ENCODE measurements at regions not wholly inside any gene's neighbourhood (a gene's known extent, or its start where the extent isn't known, plus 50 kb on each side); places are given as distances from the start of the nearest gene placed in this dataset.
"Not testable (repeated sequence)": the region's sequence is repeated elsewhere in the genome, so short reads cannot be mapped to it uniquely, and the experiment has no call there.

- H3K4me1 ChIP-seq (ENCODE audit: insufficient read depth, low read length) = peaks cover 10% of the 10 kb centered on the region; the same call in 1 of the 2 replicates
- no peak overlapping the region for H3K27ac ChIP-seq (ENCODE audit: low read depth, low read length)
- peaks cover 3% of the 10 kb centered on the region; the same call in 1 of the 2 replicates for H3K27me3 ChIP-seq (ENCODE audit: insufficient read depth, low read length)
- no peaks in the 10 kb centered on the region for H3K9me3 ChIP-seq (ENCODE audit: insufficient read depth, low read depth, low read length)
- H3K9ac ChIP-seq (ENCODE audit: low read depth, low read length) = no peak overlapping the region
- no peaks in the 10 kb centered on the region for H3K36me3 ChIP-seq (ENCODE audit: insufficient read depth, low read length)
- no peak overlapping the region for H3K4me3 ChIP-seq (ENCODE audit: low read length)
- 67% methylated on average over 3 of the region's 3 CpGs for WGBS
Measured at GRCh38 chr6:119727504-119728219, 378.1 kb upstream of the MAN1A1 start.

- not testable (repeated sequence) for H3K4me3 ChIP-seq (ENCODE audit: low read length); H3K27ac ChIP-seq (ENCODE audit: low read depth, low read length); H3K9me3 ChIP-seq (ENCODE audit: insufficient read depth, low read depth, low read length); H3K4me1 ChIP-seq (ENCODE audit: insufficient read depth, low read length); H3K9ac ChIP-seq (ENCODE audit: low read depth, low read length); H3K36me3 ChIP-seq (ENCODE audit: insufficient read depth, low read length); H3K27me3 ChIP-seq (ENCODE audit: insufficient read depth, low read length)
Measured at GRCh38 chr6:119726912-119727311, 377.4 kb upstream of the MAN1A1 start.

GRCh38 chr6:119726086-119726485 is 376.5 kb upstream of the MAN1A1 start:
- no peak overlapping the region for H3K27ac ChIP-seq (ENCODE audit: low read depth, low read length)
- no peaks in the 10 kb centered on the region for H3K36me3 ChIP-seq (ENCODE audit: insufficient read depth, low read length)
- 90% methylated on average over 4 of the region's 4 CpGs for WGBS
- no peaks in the 10 kb centered on the region for H3K9me3 ChIP-seq (ENCODE audit: insufficient read depth, low read depth, low read length)
- H3K4me3 ChIP-seq (ENCODE audit: low read length) = no peak overlapping the region
- H3K4me1 ChIP-seq (ENCODE audit: insufficient read depth, low read length) = peaks cover 10% of the 10 kb centered on the region; the same call in 1 of the 2 replicates
- peaks cover 3% of the 10 kb centered on the region; the same call in 1 of the 2 replicates for H3K27me3 ChIP-seq (ENCODE audit: insufficient read depth, low read length)
- no peak overlapping the region for H3K9ac ChIP-seq (ENCODE audit: low read depth, low read length)

DNA sequence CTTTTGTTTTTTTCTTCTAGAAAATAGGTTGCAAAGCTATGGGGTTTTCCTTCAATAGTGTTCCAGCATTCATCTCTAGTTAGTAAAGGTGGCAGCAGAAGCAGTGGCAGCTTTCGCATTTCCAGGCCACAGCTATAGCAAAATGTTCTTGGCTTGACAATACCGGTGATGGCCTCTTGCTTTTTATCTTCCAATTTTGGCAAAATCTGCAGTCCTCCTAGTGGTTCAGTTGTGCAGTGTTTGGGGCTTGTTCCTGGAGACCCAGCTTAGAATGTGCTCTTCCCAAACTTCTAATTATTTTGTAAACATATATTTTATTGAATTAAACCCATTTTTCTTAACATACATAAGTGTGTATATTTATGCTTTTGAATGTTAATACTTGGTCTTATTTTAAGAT is 370.6 kb upstream of the MAN1A1 start:
- Histone ChIP-seq H3K9me3 (ENCODE audit: insufficient read depth, low read depth, low read length) (no peaks in the 10 kb centered on the region), H3K9ac (ENCODE audit: low read depth, low read length) (no peak overlapping the region), H3K27ac (ENCODE audit: low read depth, low read length) (no peak overlapping the region), H3K27me3 (ENCODE audit: insufficient read depth, low read length) (no peaks in the 10 kb centered on the region; the same call in 1 of the 2 replicates), H3K4me3 (ENCODE audit: low read length) (no peak overlapping the region), H3K4me1 (ENCODE audit: insufficient read depth, low read length) (0 out of 2 replicates have a peak, but pooled peaks cover 4% of the 10 kb centered on the region), H3K36me3 (ENCODE audit: insufficient read depth, low read length) (no peaks in the 10 kb centered on the region)
- 93% methylated on average over 2 of the region's 2 CpGs for WGBS

DNA sequence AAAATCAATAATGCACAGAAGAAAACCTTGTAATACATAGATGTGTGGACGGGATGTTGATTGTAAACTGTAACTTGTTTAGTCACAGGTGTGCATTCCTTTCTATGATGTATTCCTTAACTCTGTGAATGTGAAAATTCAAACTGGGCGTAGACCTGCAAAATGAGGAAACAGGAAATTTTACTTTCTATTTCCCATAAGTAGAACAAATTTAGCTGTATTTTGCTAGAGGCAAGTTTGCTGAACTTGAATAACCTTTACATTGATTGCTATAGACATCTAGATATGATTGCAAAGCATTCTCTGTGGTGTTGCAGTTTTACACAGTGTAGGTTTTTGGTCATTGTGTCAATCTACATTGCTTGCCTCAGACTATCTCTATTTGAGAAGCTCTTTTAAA is 368.4 kb upstream of the MAN1A1 start:
- WGBS = 100% methylated on average over 1 of the region's 2 CpGs
- H3K27me3 ChIP-seq (ENCODE audit: insufficient read depth, low read length) = no peaks in the 10 kb centered on the region

GRCh38 chr6:119716668-119717270 is 367.2 kb upstream of the MAN1A1 start:
- H3K4me1 ChIP-seq (ENCODE audit: insufficient read depth, low read length) = peaks cover 4% of the 10 kb centered on the region; the same call in 1 of the 2 replicates
- no peaks in the 10 kb centered on the region for H3K27me3 ChIP-seq (ENCODE audit: insufficient read depth, low read length)
- WGBS = 87% methylated on average over 2 of the region's 2 CpGs
- no peaks in the 10 kb centered on the region for H3K9me3 ChIP-seq (ENCODE audit: insufficient read depth, low read depth, low read length)
- no peak overlapping the region for H3K27ac ChIP-seq (ENCODE audit: low read depth, low read length)
- no peak overlapping the region for H3K4me3 ChIP-seq (ENCODE audit: low read length)
- no peak overlapping the region for H3K9ac ChIP-seq (ENCODE audit: low read depth, low read length)
- no peaks in the 10 kb centered on the region for H3K36me3 ChIP-seq (ENCODE audit: insufficient read depth, low read length)

More for the DNA sequence above, 368.4 kb upstream of the MAN1A1 start:
- H3K36me3 ChIP-seq (ENCODE audit: insufficient read depth, low read length) = no peaks in the 10 kb centered on the region
- H3K9me3 ChIP-seq (ENCODE audit: insufficient read depth, low read depth, low read length) = no peaks in the 10 kb centered on the region
- H3K4me3 ChIP-seq (ENCODE audit: low read length) = no peak overlapping the region
- H3K4me1 ChIP-seq (ENCODE audit: insufficient read depth, low read length) = peaks cover 4% of the 10 kb centered on the region; the same call in 1 of the 2 replicates
- no peak overlapping the region for H3K27ac ChIP-seq (ENCODE audit: low read depth, low read length)
- no peak overlapping the region for H3K9ac ChIP-seq (ENCODE audit: low read depth, low read length)

DNA sequence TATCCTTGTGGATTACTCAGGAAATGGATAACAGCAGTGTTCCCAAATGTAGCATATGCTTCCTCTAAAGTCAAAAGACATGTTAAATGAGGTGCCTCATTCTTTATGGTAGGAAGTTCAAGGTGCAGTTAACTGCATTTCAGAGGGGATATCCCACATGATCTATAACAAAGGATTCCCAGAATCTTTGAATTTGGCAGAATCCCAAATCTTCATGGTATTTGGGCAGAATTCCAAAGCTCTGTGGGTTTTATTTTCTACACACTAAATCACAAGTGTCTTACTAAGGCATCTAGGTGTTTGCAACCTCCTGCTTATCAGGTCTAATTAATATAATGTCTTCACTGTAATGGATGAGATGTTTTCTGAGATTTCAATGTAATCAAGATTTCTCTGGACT is 364.3 kb upstream of the MAN1A1 start:
- Histone ChIP-seq H3K9me3 (ENCODE audit: insufficient read depth, low read depth, low read length) (no peaks in the 10 kb centered on the region), H3K27ac (ENCODE audit: low read depth, low read length) (no peak overlapping the region), H3K36me3 (ENCODE audit: insufficient read depth, low read length) (no peaks in the 10 kb centered on the region), H3K4me1 (ENCODE audit: insufficient read depth, low read length) (peaks cover 4% of the 10 kb centered on the region; the same call in 1 of the 2 replicates), H3K27me3 (ENCODE audit: insufficient read depth, low read length) (no peaks in the 10 kb centered on the region), H3K9ac (ENCODE audit: low read depth, low read length) (no peak overlapping the region), H3K4me3 (ENCODE audit: low read length) (no peak overlapping the region)

- no peaks in the 10 kb centered on the region for H3K27me3 ChIP-seq (ENCODE audit: insufficient read depth, low read length)
- H3K9me3 ChIP-seq (ENCODE audit: insufficient read depth, low read depth, low read length) = no peaks in the 10 kb centered on the region
- H3K4me3 ChIP-seq (ENCODE audit: low read length) = no peak overlapping the region
- no peak overlapping the region for H3K9ac ChIP-seq (ENCODE audit: low read depth, low read length)
- H3K27ac ChIP-seq (ENCODE audit: low read depth, low read length) = no peak overlapping the region
- WGBS = 91% methylated on average over 1 of the region's 1 CpG
- H3K4me1 ChIP-seq (ENCODE audit: insufficient read depth, low read length) = peaks cover 3% of the 10 kb centered on the region; the same call in 1 of the 2 replicates
- H3K36me3 ChIP-seq (ENCODE audit: insufficient read depth, low read length) = no peaks in the 10 kb centered on the region
Measured at GRCh38 chr6:119686644-119687043, 337.1 kb upstream of the MAN1A1 start.

GRCh38 chr6:119686240-119686639 is 336.7 kb upstream of the MAN1A1 start:
- no peak overlapping the region for H3K9ac ChIP-seq (ENCODE audit: low read depth, low read length)
- peaks cover 3% of the 10 kb centered on the region; the same call in 1 of the 2 replicates for H3K4me1 ChIP-seq (ENCODE audit: insufficient read depth, low read length)
- no peaks in the 10 kb centered on the region for H3K36me3 ChIP-seq (ENCODE audit: insufficient read depth, low read length)
- no peaks in the 10 kb centered on the region for H3K9me3 ChIP-seq (ENCODE audit: insufficient read depth, low read depth, low read length)
- no peaks in the 10 kb centered on the region for H3K27me3 ChIP-seq (ENCODE audit: insufficient read depth, low read length)
- no peak overlapping the region for H3K27ac ChIP-seq (ENCODE audit: low read depth, low read length)
- no peak overlapping the region for H3K4me3 ChIP-seq (ENCODE audit: low read length)

GRCh38 chr6:119683671-119684070 is 334.1 kb upstream of the MAN1A1 start:
- Histone ChIP-seq H3K36me3 (ENCODE audit: insufficient read depth, low read length) (no peaks in the 10 kb centered on the region), H3K4me1 (ENCODE audit: insufficient read depth, low read length) (peaks cover 3% of the 10 kb centered on the region; the same call in 1 of the 2 replicates), H3K9me3 (ENCODE audit: insufficient read depth, low read depth, low read length) (no peaks in the 10 kb centered on the region), H3K27me3 (ENCODE audit: insufficient read depth, low read length) (no peaks in the 10 kb centered on the region), H3K9ac (ENCODE audit: low read depth, low read length) (no peak overlapping the region), H3K27ac (ENCODE audit: low read depth, low read length) (no peak overlapping the region), H3K4me3 (ENCODE audit: low read length) (no peak overlapping the region)
- 94% methylated on average over 2 of the region's 2 CpGs for WGBS

DNA sequence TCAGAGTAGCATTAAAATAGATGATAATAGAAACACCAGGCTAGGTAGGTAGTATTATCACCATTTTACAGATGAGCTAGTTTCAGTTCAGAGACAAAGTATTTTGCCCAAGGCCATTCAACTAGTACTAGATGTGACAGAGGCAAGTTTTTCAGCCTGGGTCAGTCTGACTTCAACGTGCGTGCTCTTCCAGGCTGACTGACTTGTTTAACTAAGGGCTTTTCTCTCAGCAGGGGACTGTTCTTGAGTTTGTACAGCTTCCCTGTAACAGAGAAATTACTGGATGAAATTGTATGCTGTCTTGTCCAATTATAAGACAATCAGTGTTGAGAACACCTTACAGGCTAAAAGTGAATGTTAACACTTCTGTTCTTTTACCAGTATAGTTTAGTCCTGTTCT is 333.5 kb upstream of the MAN1A1 start:
- no peak overlapping the region for H3K4me3 ChIP-seq (ENCODE audit: low read length)
- H3K36me3 ChIP-seq (ENCODE audit: insufficient read depth, low read length) = no peaks in the 10 kb centered on the region
- peaks cover 3% of the 10 kb centered on the region; the same call in 1 of the 2 replicates for H3K4me1 ChIP-seq (ENCODE audit: insufficient read depth, low read length)
- WGBS = 70% methylated on average over 2 of the region's 2 CpGs
- no peak overlapping the region for H3K27ac ChIP-seq (ENCODE audit: low read depth, low read length)
- H3K27me3 ChIP-seq (ENCODE audit: insufficient read depth, low read length) = no peaks in the 10 kb centered on the region
- H3K9me3 ChIP-seq (ENCODE audit: insufficient read depth, low read depth, low read length) = no peaks in the 10 kb centered on the region
- H3K9ac ChIP-seq (ENCODE audit: low read depth, low read length) = no peak overlapping the region
